OCI-LY1 (cell line): ENCODE measurements at regions not wholly inside any gene's neighbourhood (a gene's known extent, or its start where the extent isn't known, plus 50 kb on each side); places are given as distances from the start of the nearest gene placed in this dataset.

Source experiments
- H2AFZ ChIP-seq: fragments of 200-600 bp; sonication (generic), shearing (Covaris generic); 2 replicates; pipeline ENCODE4 v1.6.0; 2014; ENCODE audit warnings: antibody characterized with exemption, mild to moderate bottlenecking, low read length
- H3F3A ChIP-seq: fragments of 200-600 bp; sonication (generic), shearing (Covaris generic); 2 replicates; pipeline ENCODE4 v1.6.0; 2014; ENCODE audit warnings: mild to moderate bottlenecking, antibody characterized with exemption, low read length, moderate library complexity; ENCODE audit not compliant: insufficient read depth
- H3K27ac ChIP-seq: fragments of 200-600 bp; sonication (generic); 2 replicates; pipeline ENCODE4 v1.5.1; 2014; ENCODE audit warnings: low read length, mixed run types, mild to moderate bottlenecking, low read depth; ENCODE audit not compliant: poor library complexity, severe bottlenecking
- H3K27me3 ChIP-seq: fragments of 200-600 bp; sonication (generic); 2 replicates; pipeline ENCODE4 v1.6.0; 2014; ENCODE audit warnings: antibody characterized with exemption, mild to moderate bottlenecking, low read length, moderate library complexity; ENCODE audit not compliant: insufficient read depth
- H3K36me3 ChIP-seq: fragments of 200-600 bp; sonication (generic); 2 replicates; pipeline ENCODE4 v1.6.1; 2014; ENCODE audit warnings: mild to moderate bottlenecking, antibody characterized with exemption, low read length, moderate library complexity, mixed read lengths; ENCODE audit not compliant: insufficient read depth
- H3K4me1 ChIP-seq: fragments of 200-600 bp; sonication (generic); 2 replicates; pipeline ENCODE4 v1.5.1; 2014; ENCODE audit warnings: mild to moderate bottlenecking, low read length, moderate library complexity; ENCODE audit not compliant: insufficient read depth, severe bottlenecking
- H3K4me2 ChIP-seq: fragments of 200-600 bp; sonication (generic), shearing (Covaris generic); 2 replicates; pipeline ENCODE4 v1.6.1; 2014; ENCODE audit warnings: low read length
- H3K4me3 ChIP-seq: fragments of 200-600 bp; sonication (generic); 2 replicates; pipeline ENCODE4 v1.5.1; 2014; ENCODE audit warnings: low read length, low read depth, mild to moderate bottlenecking, mixed read lengths; ENCODE audit not compliant: poor library complexity, severe bottlenecking
- H3K79me2 ChIP-seq: fragments of 200-600 bp; shearing (Covaris generic); 2 replicates; pipeline ENCODE4 v1.6.1; 2016; ENCODE audit warnings: mixed run types, low read length, mixed read lengths; ENCODE audit not compliant: insufficient read depth
- H3K9ac ChIP-seq: fragments of 200-600 bp; sonication (generic), shearing (Covaris generic); 2 replicates; pipeline ENCODE4 v1.6.1; 2014; ENCODE audit warnings: mild to moderate bottlenecking, low read length, mixed read lengths
- H3K9me2 ChIP-seq: fragments of 200-600 bp; sonication (generic), shearing (Covaris generic); 2 replicates; pipeline ENCODE4 v1.6.1; 2014; ENCODE audit warnings: low read depth, mild to moderate bottlenecking, low read length, mixed read lengths
- H3K9me3 ChIP-seq: fragments of 200-600 bp; shearing (Covaris generic); 2 replicates; pipeline ENCODE4 v1.6.1; 2014; ENCODE audit warnings: low read length, mixed read lengths
- H4K20me1 ChIP-seq: fragments of 200-600 bp; sonication (generic), shearing (Covaris generic); 2 replicates; pipeline ENCODE4 v1.6.0; 2016; ENCODE audit warnings: mild to moderate bottlenecking, low read length; ENCODE audit not compliant: insufficient read depth
- EZH2 ChIP-seq: fragments of 200-600 bp; sonication (generic), shearing (Covaris generic); IDR thresholded peaks from 2 replicates; pipeline ENCODE4 v1.8.0; 2017; ENCODE audit warnings: borderline replicate concordance, mixed run types, mild to moderate bottlenecking, antibody characterized with exemption, low read length, moderate library complexity, mixed read lengths
- TF ChIP-seq, protein P1 (sequence below): fragments of 200-600 bp; sonication (generic), shearing (Covaris generic); IDR thresholded peaks from 2 replicates; pipeline ENCODE4 v1.5.1; 2017; ENCODE audit warnings: mild to moderate bottlenecking, antibody characterized with exemption, low read length, moderate library complexity, mixed read lengths

DNA sequence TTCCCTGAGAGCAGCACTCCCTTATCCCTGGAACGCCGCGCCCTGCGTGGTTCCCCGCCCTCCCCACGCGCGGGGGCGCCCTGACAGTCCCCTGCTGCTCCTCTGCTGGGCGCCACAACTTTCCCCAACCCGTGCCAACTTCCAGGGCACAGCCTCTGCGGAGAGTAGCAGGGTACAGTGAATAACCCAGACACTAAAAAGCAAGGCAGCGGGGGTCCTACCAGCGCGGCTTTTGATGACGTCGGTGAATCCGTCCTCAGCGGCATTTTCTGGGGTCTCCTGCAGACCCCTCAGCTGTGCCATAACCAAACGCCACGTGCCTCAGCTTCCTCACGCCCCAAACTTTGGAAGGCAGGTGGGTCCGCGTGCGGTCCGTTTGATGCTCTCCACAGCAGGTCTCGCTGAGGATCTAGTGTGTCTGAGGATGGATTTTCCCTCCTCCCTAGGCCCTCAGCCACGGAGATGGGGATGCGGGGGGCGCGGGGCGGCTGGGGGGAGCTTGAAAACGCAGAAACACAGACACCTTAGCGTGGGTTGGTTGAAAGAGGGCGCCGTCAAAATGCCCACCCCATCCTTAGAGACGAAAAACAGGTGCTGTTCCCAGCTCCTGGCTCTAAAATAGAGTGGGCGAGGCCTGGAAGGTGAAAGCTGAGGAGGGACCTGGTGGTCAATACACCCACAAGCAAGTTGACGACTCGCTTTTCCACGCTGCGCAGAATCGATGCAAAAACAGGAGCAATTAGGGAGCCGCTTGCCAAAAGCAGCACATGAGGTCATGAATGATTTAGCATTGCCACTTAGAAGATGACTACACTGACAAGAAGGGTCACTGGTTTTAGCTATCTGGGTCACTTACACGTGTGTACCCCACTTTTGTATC is 405.6 kb downstream of the FAM47A start:
- Histone ChIP-seq H3K9me3 (no peaks in the 10 kb centered on the region), H3K36me3 (no peaks in the 10 kb centered on the region), H3K27ac (no peak overlapping the region), H2AFZ (no peak overlapping the region), H3K9me2 (no peaks in the 10 kb centered on the region), H3K79me2 (no peaks in the 10 kb centered on the region), H3K4me3 (no peak overlapping the region), H3K4me1 (peaks cover 3% of the 10 kb centered on the region), H3F3A (no peaks in the 10 kb centered on the region), H3K9ac (no peak overlapping the region), H3K4me2 (no peak overlapping the region), H3K27me3 (no peaks in the 10 kb centered on the region), H4K20me1 (no peaks in the 10 kb centered on the region)
- TF ChIP-seq, protein P1, sequence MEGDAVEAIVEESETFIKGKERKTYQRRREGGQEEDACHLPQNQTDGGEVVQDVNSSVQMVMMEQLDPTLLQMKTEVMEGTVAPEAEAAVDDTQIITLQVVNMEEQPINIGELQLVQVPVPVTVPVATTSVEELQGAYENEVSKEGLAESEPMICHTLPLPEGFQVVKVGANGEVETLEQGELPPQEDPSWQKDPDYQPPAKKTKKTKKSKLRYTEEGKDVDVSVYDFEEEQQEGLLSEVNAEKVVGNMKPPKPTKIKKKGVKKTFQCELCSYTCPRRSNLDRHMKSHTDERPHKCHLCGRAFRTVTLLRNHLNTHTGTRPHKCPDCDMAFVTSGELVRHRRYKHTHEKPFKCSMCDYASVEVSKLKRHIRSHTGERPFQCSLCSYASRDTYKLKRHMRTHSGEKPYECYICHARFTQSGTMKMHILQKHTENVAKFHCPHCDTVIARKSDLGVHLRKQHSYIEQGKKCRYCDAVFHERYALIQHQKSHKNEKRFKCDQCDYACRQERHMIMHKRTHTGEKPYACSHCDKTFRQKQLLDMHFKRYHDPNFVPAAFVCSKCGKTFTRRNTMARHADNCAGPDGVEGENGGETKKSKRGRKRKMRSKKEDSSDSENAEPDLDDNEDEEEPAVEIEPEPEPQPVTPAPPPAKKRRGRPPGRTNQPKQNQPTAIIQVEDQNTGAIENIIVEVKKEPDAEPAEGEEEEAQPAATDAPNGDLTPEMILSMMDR, result no peak
- no peak for TF ChIP-seq EZH2

DNA sequence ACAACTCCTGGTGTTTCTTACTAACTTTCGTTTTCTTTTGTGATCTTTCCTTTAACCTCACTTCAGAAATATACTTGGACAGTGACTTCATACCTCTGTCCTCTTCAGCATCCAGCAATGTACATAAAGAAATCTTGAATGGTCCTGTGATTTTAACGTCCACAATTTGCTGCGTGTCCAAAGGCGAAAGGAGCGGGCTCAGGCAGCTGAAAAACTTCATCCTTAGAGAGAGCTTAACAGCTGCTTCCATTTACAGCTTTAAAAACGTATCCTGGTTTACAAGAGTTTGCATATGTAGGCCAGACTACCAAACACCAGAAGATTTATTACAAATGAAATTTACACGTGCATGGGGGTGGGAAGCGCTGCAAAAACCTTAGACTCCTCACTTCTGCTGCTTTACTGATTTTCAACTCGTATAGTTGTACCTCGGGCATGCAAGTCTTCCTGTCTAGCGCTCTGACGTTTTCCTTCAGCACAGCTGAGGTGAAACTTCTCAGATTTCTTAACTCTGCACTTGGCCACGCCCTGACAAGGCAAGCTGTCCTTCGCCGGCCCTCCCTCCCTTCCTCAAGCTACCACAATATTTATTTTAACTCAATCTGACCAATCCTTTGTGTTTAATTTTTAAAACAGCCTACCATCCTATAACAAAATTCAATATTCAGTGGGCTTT is 406.4 kb downstream of the FAM47A start:
- H4K20me1 ChIP-seq, result no peaks in the 10 kb centered on the region
- no peak overlapping the region; the same call in 1 of the 2 replicates for H2AFZ ChIP-seq
- no peaks in the 10 kb centered on the region for H3F3A ChIP-seq
- H3K79me2 ChIP-seq, result no peaks in the 10 kb centered on the region
- H3K9me3 ChIP-seq, result no peaks in the 10 kb centered on the region
- H3K4me3 ChIP-seq, result peak overlapping the region; percentile 57
- TF ChIP-seq EZH2, result no peak
- TF ChIP-seq, protein P1, result no peak
- H3K4me1 ChIP-seq, result peaks cover 3% of the 10 kb centered on the region
- peak overlapping the region; percentile 18; the same call in 1 of the 2 replicates for H3K9ac ChIP-seq
- H3K27me3 ChIP-seq, result no peaks in the 10 kb centered on the region
- no peak overlapping the region for H3K27ac ChIP-seq
- H3K4me2 ChIP-seq, result peak overlapping the region; percentile 76
- H3K36me3 ChIP-seq, result no peaks in the 10 kb centered on the region
- no peaks in the 10 kb centered on the region for H3K9me2 ChIP-seq

DNA sequence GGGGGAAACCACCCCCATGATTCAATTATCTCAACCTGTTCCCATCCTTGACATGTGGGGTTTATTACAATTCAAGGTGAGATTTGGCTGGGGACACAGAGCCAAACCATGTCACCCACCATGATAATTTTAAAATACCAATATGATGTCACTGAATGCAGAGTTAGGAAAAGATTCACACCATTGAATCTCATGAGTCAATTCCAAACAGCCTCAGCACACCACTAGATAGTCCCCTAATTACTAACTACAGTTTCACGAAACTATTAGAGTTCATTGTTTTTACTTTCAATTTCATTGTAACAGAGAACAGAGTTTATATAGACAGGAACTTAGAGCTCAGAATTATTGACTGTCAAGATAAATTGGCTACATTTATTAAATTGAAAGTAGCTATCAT is 410.2 kb downstream of the FAM47A start:
- no peaks in the 10 kb centered on the region for H3K79me2 ChIP-seq
- H3K36me3 ChIP-seq, result no peaks in the 10 kb centered on the region
- no peaks in the 10 kb centered on the region for H3K9me3 ChIP-seq
- no peak overlapping the region for H3K9ac ChIP-seq
- no peaks in the 10 kb centered on the region for H3F3A ChIP-seq
- peaks cover 3% of the 10 kb centered on the region for H3K4me1 ChIP-seq
- no peaks in the 10 kb centered on the region for H4K20me1 ChIP-seq
- no peak overlapping the region for H3K4me3 ChIP-seq
- no peak overlapping the region for H2AFZ ChIP-seq
- no peak overlapping the region for H3K27ac ChIP-seq
- H3K27me3 ChIP-seq, result no peaks in the 10 kb centered on the region
- no peak overlapping the region for H3K4me2 ChIP-seq
- no peaks in the 10 kb centered on the region for H3K9me2 ChIP-seq
- TF ChIP-seq EZH2, result no peak
- TF ChIP-seq, protein P1, result no peak
